Suppressor macrophage treated with lipopolysaccharide for 4 hours (primary cell): ENCODE measurements at regions not wholly inside any gene's neighbourhood (a gene's known extent, or its start where the extent isn't known, plus 50 kb on each side); places are given as distances from the start of the nearest gene placed in this dataset.

Experiments
- DNase-seq: peaks from one replicate; pipeline ENCODE4 v3.0.0-alpha.2; 2020

GRCh38 chr11:28447226-28447625 is 339.0 kb downstream of the METTL15 start:
- no peak for DNase-seq

DNA sequence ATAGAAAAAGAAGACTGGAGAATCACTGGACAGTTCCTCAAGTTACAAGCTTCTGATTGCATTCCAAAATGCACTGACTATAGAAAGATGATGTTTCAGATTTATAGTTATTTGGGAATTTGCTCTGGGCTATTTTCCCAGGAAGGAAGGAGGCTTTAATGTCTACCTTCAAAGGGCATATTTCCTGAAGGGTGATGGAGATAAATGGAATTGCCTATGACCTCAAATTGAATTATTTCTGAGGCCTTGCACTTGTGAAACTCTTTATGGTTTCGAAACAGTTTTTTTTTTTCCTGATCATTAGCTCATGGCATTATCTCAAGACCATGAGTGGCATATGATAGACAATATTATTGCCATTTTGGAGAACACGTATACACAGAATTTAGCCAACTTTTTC is 333.9 kb downstream of the METTL15 start:
- DNase-seq: no peak

GRCh38 chr11:28439403-28439802 is 331.2 kb downstream of the METTL15 start:
- DNase-seq: no peak

GRCh38 chr11:28420099-28420498 is 311.9 kb downstream of the METTL15 start:
- DNase-seq: no peak

- no peak for DNase-seq
Measured at GRCh38 chr11:28417601-28418323, 309.6 kb downstream of the METTL15 start.

DNA sequence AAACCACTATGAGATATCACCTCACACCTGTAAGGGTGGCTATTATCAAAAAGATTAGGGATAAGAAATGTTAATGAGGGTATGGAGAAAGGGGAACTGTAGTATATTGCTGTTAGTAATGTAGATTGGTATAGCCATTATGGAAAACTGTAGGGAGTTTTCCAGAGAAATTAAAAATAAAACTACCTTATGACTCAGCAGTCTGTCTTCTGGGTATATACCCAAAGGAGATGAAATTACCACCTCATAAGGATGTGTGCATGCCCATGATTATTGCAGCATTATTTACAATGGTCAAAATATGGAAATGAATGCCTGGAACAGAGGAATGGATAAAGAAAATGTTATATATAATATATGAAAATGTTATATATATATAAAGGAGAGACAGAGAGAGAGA is 303.8 kb downstream of the METTL15 start:
- DNase-seq: no peak

- DNase-seq: no peak
Measured at GRCh38 chr11:28401446-28401845, 293.3 kb downstream of the METTL15 start.

GRCh38 chr11:28400331-28401100 is 292.3 kb downstream of the METTL15 start:
- DNase-seq: no peak

GRCh38 chr11:28393348-28393747 is 285.2 kb downstream of the METTL15 start:
- DNase-seq: no peak

GRCh38 chr11:28384418-28384817 is 276.2 kb downstream of the METTL15 start:
- DNase-seq: no peak

DNA sequence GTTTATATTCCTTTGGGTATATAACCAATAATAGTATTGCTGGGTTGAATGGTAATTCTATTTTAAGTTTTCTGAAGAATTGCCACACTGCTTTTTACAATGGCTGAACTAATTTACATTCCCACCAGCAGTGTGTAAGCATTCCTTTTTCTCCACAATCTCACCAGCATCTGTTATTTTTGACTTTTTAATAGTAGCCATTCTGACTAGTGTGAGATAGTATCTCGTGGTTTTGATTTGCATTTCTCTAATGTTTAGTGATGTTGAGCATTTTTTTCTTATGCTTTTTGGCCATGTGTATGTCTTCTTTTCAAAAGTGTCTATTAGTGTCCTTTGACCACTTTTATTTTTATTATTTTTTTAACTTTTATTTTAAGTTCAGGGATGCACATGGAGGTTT is 275.3 kb downstream of the METTL15 start:
- DNase-seq: no peak
